GM13976 (cell line): ENCODE measurements at regions not wholly inside any gene's neighbourhood (a gene's known extent, or its start where the extent isn't known, plus 50 kb on each side); places are given as distances from the start of the nearest gene placed in this dataset.

Source experiments
- DNase-seq: peaks from one replicate; pipeline ENCODE4 v3.0.0; 2012; ENCODE audit warnings: low spot score
- in situ Hi-C: fragments of 300-500 bp; cut with MboI; formaldehyde crosslinking; loops from one replicate; pipeline ENCODE4 v1.12.0; 2022; ENCODE audit warnings: low sequenced_read_pairs, mixed read lengths, inconsistent platforms; ENCODE audit not compliant: unreplicated experiment
- TF ChIP-seq, protein P1 (sequence below): IDR thresholded peaks from 2 replicates; pipeline ENCODE4 v1.5.1; 2012; ENCODE audit warnings: borderline replicate concordance, mild to moderate bottlenecking; ENCODE audit not compliant: insufficient read depth; ENCODE audit errors: extremely low read depth, missing control alignments, control extremely low read depth

DNA sequence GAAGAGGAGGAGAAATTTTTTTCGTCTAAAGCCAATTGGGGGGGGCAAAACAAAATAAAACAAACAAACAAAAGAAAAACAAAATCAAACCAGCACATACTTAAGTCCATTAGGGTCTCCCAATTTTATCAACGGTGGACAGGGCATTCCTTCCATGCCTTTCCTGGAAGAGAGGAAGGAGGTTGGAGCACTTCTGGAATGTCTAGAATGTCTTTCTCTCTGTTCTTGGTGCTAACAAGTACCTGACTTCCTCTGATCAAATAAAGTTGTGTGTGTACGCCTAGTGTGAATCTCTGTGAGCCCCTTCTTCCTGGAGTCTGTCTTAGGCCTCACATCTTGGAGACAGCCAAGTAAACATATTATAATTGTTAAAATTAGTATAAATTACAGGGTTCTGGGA is 399.0 kb upstream of the LRRTM1 start:
- no peak for DNase-seq
- in situ Hi-C loops = no loop called here
- TF ChIP-seq, protein P1, sequence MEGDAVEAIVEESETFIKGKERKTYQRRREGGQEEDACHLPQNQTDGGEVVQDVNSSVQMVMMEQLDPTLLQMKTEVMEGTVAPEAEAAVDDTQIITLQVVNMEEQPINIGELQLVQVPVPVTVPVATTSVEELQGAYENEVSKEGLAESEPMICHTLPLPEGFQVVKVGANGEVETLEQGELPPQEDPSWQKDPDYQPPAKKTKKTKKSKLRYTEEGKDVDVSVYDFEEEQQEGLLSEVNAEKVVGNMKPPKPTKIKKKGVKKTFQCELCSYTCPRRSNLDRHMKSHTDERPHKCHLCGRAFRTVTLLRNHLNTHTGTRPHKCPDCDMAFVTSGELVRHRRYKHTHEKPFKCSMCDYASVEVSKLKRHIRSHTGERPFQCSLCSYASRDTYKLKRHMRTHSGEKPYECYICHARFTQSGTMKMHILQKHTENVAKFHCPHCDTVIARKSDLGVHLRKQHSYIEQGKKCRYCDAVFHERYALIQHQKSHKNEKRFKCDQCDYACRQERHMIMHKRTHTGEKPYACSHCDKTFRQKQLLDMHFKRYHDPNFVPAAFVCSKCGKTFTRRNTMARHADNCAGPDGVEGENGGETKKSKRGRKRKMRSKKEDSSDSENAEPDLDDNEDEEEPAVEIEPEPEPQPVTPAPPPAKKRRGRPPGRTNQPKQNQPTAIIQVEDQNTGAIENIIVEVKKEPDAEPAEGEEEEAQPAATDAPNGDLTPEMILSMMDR = no peak

DNA sequence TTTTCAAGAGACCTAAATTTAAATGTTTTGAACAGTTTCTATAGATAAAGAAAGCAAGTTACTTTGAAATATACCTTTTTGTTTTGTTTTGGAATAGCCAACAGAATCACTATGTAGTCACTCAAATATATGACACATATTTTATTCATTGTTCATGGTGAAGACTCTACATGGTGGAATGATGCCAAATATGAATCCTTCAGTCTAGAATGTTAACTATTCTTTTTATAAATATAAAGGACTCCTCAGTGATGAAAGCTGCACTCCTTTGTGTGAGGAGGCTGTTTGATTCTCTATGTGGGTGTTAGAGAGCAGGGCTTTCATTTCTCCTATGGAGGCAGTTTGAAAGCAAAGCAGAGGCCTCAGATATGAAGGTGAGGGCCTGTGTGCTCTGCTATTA is 396.4 kb upstream of the LRRTM1 start:
- in situ Hi-C loops = no loop called here
- TF ChIP-seq, protein P1 = no peak
- no peak for DNase-seq
